Daoy (cell line): ENCODE measurements at regions not wholly inside any gene's neighbourhood (a gene's known extent, or its start where the extent isn't known, plus 50 kb on each side); places are given as distances from the start of the nearest gene placed in this dataset.

ENCODE experiments used
- DNase-seq: peaks from one replicate; pipeline ENCODE4 v3.0.0-alpha.2; 2015; ENCODE audit warnings: low read depth

- DNase-seq: no peak
Observed at GRCh38 chr1:22350171-22350923, 101.3 kb upstream of the ZBTB40 start.

- DNase-seq: no peak
Observed at GRCh38 chr1:22350924-22351767, 100.5 kb upstream of the ZBTB40 start.

- no peak for DNase-seq
Observed at GRCh38 chr1:22351768-22352080, 99.9 kb upstream of the ZBTB40 start.

GRCh38 chr1:22352355-22352754, 99.3 kb upstream of the ZBTB40 start:
- DNase-seq: no peak

GRCh38 chr1:22352896-22353295, 98.8 kb upstream of the ZBTB40 start:
- no peak for DNase-seq

GRCh38 chr1:22359427-22359826, 92.2 kb upstream of the ZBTB40 start:
- DNase-seq: no peak

- DNase-seq: no peak
Observed at GRCh38 chr1:22362626-22363402, 88.8 kb upstream of the ZBTB40 start.

GRCh38 chr1:22363403-22364325, 88.0 kb upstream of the ZBTB40 start:
- DNase-seq: no peak

GRCh38 chr1:22364326-22364650, 87.4 kb upstream of the ZBTB40 start:
- no peak for DNase-seq

GRCh38 chr1:22364764-22365163, 86.9 kb upstream of the ZBTB40 start:
- DNase-seq: no peak

GRCh38 chr1:22365331-22366295, 86.0 kb upstream of the ZBTB40 start:
- DNase-seq: peak; percentile 73

- no peak for DNase-seq
Observed at GRCh38 chr1:22366346-22366745, 85.3 kb upstream of the ZBTB40 start.

GRCh38 chr1:22368125-22368524, 83.5 kb upstream of the ZBTB40 start:
- no peak for DNase-seq

- no peak for DNase-seq
Observed at GRCh38 chr1:22369294-22370189, 82.1 kb upstream of the ZBTB40 start.

GRCh38 chr1:22370190-22370498, 81.5 kb upstream of the ZBTB40 start:
- no peak for DNase-seq

GRCh38 chr1:22371408-22371807, 80.2 kb upstream of the ZBTB40 start:
- no peak for DNase-seq

GRCh38 chr1:22373252-22373651, 78.4 kb upstream of the ZBTB40 start:
- no peak for DNase-seq

- no peak for DNase-seq
Observed at GRCh38 chr1:22374001-22374400, 77.7 kb upstream of the ZBTB40 start.

- DNase-seq: no peak
Observed at GRCh38 chr1:22375601-22376000, 76.0 kb upstream of the ZBTB40 start.

GRCh38 chr1:22376001-22376400, 75.7 kb upstream of the ZBTB40 start:
- DNase-seq: no peak
